ENCODE measurements at regions not wholly inside any gene's neighbourhood (a gene's known extent, or its start where the extent isn't known, plus 50 kb on each side); places are given as distances from the start of the nearest gene placed in this dataset.

GRCh38 chr1:233815357-233815756 lies 89.1 kb upstream of the SLC35F3 start:
- Histone ChIP-seq H3K27me3 (replicated peaks in 1 of 2; ENCODE audit: control insufficient read depth in 2 of 2, insufficient read depth in 2 of 2, low read length in 1 of 2) (no peaks in the 10 kb centered on the region; a peak in 1 of 4 replicates), H4K20me1 (ENCODE audit: control insufficient read depth, insufficient read depth) (no peaks in the 10 kb centered on the region), H3K4me2 (ENCODE audit: control insufficient read depth, insufficient read depth) (no peak overlapping the region), H3K9ac (ENCODE audit: control insufficient read depth, insufficient read depth, low read length) (no peak overlapping the region), H2AFZ (ENCODE audit: control insufficient read depth, low read depth, low read length) (no peak overlapping the region), H3K27ac (ENCODE audit: control insufficient read depth, insufficient read depth) (no peak overlapping the region), H3K36me3 (ENCODE audit: control insufficient read depth in 2 of 2, insufficient read depth in 2 of 2, low read length in 1 of 2) (no peaks in the 10 kb centered on the region), H3K4me3 (no peak overlapping the region), H3K4me1 (ENCODE audit: control insufficient read depth, insufficient read depth, low read length) (no peaks in the 10 kb centered on the region), H3K9me3 (replicated peaks; ENCODE audit: control insufficient read depth, insufficient read depth, low read length) (no peaks in the 10 kb centered on the region), H3K79me2 (ENCODE audit: control insufficient read depth, insufficient read depth, low read length) (no peaks in the 10 kb centered on the region)
- intact Hi-C loops (cut with micrococcal nuclease; ENCODE audit: unreplicated experiment): no loop called here
- no peak for ATAC-seq
- no peak for FAIRE-seq
- ChIA-PET CTCF (no interaction called here), SMC1A (ENCODE audit: uncharacterized antibody, unreplicated experiment) (no interaction called here), POLR2A (no interaction called here), RAD21 (ENCODE audit: unreplicated experiment) (no interaction called here)
- WGBS (ENCODE audit: insufficient coverage, insufficient replicate concordance, low lambda C conversion rate, missing lambda C conversion rate): 81% methylated on average over 1 of the region's 1 CpG
- no peak for DNase-seq (ENCODE audit: low read depth, low spot score)
- in situ Hi-C loops (cut with MboI): no loop called here
- no peak for TF ChIP-seq HSF1 (IDR thresholded peaks at IDR 0.05; ENCODE audit: low read depth, low read length)
- TF ChIP-seq CREB1 (IDR thresholded peaks at IDR 0.05; ENCODE audit: low read depth): no peak
- TF ChIP-seq NKRF (conservative IDR thresholded peaks at IDR 0.05): no peak
- no peak for TF ChIP-seq NBN (IDR thresholded peaks at IDR 0.05)
- no peak for TF ChIP-seq EZH2 (IDR thresholded peaks at IDR 0.05; ENCODE audit: borderline replicate concordance, control insufficient read depth, low read depth, low read length)
- no peak for TF ChIP-seq NFXL1 (IDR thresholded peaks at IDR 0.05; ENCODE audit: borderline replicate concordance)
- TF ChIP-seq CHD4 (IDR thresholded peaks at IDR 0.05): no peak
- TF ChIP-seq CEBPZ (IDR thresholded peaks at IDR 0.05; ENCODE audit: low read depth, low read length): no peak
- no peak for TF ChIP-seq ATF3 (IDR thresholded peaks at IDR 0.05; ENCODE audit: borderline replicate concordance, extremely low read depth, low read depth, low read length)
- TF ChIP-seq RB1 (IDR thresholded peaks at IDR 0.05; ENCODE audit: borderline replicate concordance): no peak
- TF ChIP-seq CBFB (IDR thresholded peaks at IDR 0.05; ENCODE audit: low read depth): no peak
- TF ChIP-seq ZZZ3 (IDR thresholded peaks at IDR 0.05; ENCODE audit: control insufficient read depth, insufficient read length, low read depth): no peak
- no peak for TF ChIP-seq JUND (IDR thresholded peaks at IDR 0.05; ENCODE audit: low read depth, low read length)
- no peak for TF ChIP-seq TBL1XR1 (IDR thresholded peaks at IDR 0.05; ENCODE audit: low read depth, low read length)
- no peak for TF ChIP-seq IKZF1 (conservative IDR thresholded peaks at IDR 0.05)
- no TSS peak for BruUV-seq (replicated peaks)

All from GM12878 (cell line).